NB4 (cell line): ENCODE measurements at regions not wholly inside any gene's neighbourhood (a gene's known extent, or its start where the extent isn't known, plus 50 kb on each side); places are given as distances from the start of the nearest gene placed in this dataset.

Experiments
- CTCF ChIP-seq: IDR thresholded peaks from one replicate; pipeline ENCODE4 v1.5.1; 2012; ENCODE audit warnings: low read depth, low read length
- MYC ChIP-seq: IDR thresholded peaks from 2 replicates; pipeline ENCODE4 v1.6.1; 2011; ENCODE audit warnings: low read depth, low read length

- TF ChIP-seq CTCF (no peak), MYC (no peak)
Measured at GRCh38 chr6:14364370-14364769, 246.8 kb downstream of the CD83 start.
